ENCODE measurements at regions not wholly inside any gene's neighbourhood (a gene's known extent, or its start where the extent isn't known, plus 50 kb on each side); places are given as distances from the start of the nearest gene placed in this dataset.

GRCh38 chr16:17568239-17568638 is 97.5 kb upstream of the XYLT1 start:
- Mint-ChIP-seq H3K4me1 (no peaks in the 10 kb centered on the region), H3K9me3 (peaks cover 2% of the 10 kb centered on the region), H3K27ac (no peak overlapping the region), H3K27me3 (peaks cover 19% of the 10 kb centered on the region), H3K4me3 (no peak overlapping the region), H3K36me3 (ENCODE audit: low read depth) (no peaks in the 10 kb centered on the region)
- DNase-seq (no peak), ATAC-seq (ENCODE audit: low read depth) (no peak)
- ChIA-PET POLR2A (no interaction called here), CTCF (no interaction called here)
- TF ChIP-seq CTCF (IDR thresholded peaks at IDR 0.05), result no peak
- intact Hi-C loops (cut with micrococcal nuclease), result no loop called here

GRCh38 chr16:17567455-17567854 is 96.7 kb upstream of the XYLT1 start:
- no peaks in the 10 kb centered on the region for H3K36me3 Mint-ChIP-seq (ENCODE audit: low read depth)
- no peak for DNase-seq
- TF ChIP-seq CTCF (IDR thresholded peaks at IDR 0.05), result no peak
- no peak overlapping the region for H3K27ac Mint-ChIP-seq
- intact Hi-C loops (cut with micrococcal nuclease), result no loop called here
- peaks cover 2% of the 10 kb centered on the region for H3K9me3 Mint-ChIP-seq
- no peak overlapping the region for H3K4me3 Mint-ChIP-seq
- H3K4me1 Mint-ChIP-seq, result no peaks in the 10 kb centered on the region
- ATAC-seq (ENCODE audit: low read depth), result no peak
- ChIA-PET CTCF (no interaction called here), POLR2A (no interaction called here)
- H3K27me3 Mint-ChIP-seq, result peaks cover 19% of the 10 kb centered on the region

GRCh38 chr16:17566656-17567450 is 96.1 kb upstream of the XYLT1 start:
- Mint-ChIP-seq H3K27ac (no peak overlapping the region), H3K36me3 (ENCODE audit: low read depth) (no peaks in the 10 kb centered on the region), H3K4me3 (no peak overlapping the region), H3K27me3 (peaks cover 19% of the 10 kb centered on the region), H3K9me3 (peaks cover 2% of the 10 kb centered on the region), H3K4me1 (no peaks in the 10 kb centered on the region)
- intact Hi-C loops (cut with micrococcal nuclease), result no loop called here
- DNase-seq, result no peak
- POLR2A ChIA-PET, result no interaction called here
- CTCF ChIA-PET, result no interaction called here
- TF ChIP-seq CTCF (IDR thresholded peaks at IDR 0.05), result no peak
- ATAC-seq (ENCODE audit: low read depth), result no peak

- ChIA-PET CTCF (interaction anchor here (1.0 kb wide), 1 partner anchor 13 kb away, joined by 4 read pairs; no protein-coding TSS in a partner anchor), POLR2A (interaction anchor here (0.6 kb wide), 1 partner anchor 338 kb away, joined by 5 read pairs; no protein-coding TSS in a partner anchor)
- DNase-seq, result no peak
- Mint-ChIP-seq H3K4me1 (no peaks in the 10 kb centered on the region), H3K27me3 (peaks cover 17% of the 10 kb centered on the region), H3K9me3 (peaks cover 2% of the 10 kb centered on the region), H3K36me3 (ENCODE audit: low read depth) (no peaks in the 10 kb centered on the region), H3K27ac (no peak overlapping the region), H3K4me3 (no peak overlapping the region)
- TF ChIP-seq CTCF (IDR thresholded peaks at IDR 0.05), result no peak
- intact Hi-C loops (cut with micrococcal nuclease), result no loop called here
- no peak for ATAC-seq (ENCODE audit: low read depth)
Measured at GRCh38 chr16:17566075-17566474, 95.3 kb upstream of the XYLT1 start.

- no peaks in the 10 kb centered on the region for H3K36me3 Mint-ChIP-seq (ENCODE audit: low read depth)
- TF ChIP-seq CTCF (IDR thresholded peaks at IDR 0.05), result no peak
- POLR2A ChIA-PET, result interaction anchor here (0.6 kb wide), 1 partner anchor 338 kb away, joined by 5 read pairs; no protein-coding TSS in a partner anchor
- DNase-seq (no peak), ATAC-seq (ENCODE audit: low read depth) (no peak)
- H3K9me3 Mint-ChIP-seq, result peaks cover 2% of the 10 kb centered on the region
- peaks cover 17% of the 10 kb centered on the region for H3K27me3 Mint-ChIP-seq
- H3K4me1 Mint-ChIP-seq, result no peaks in the 10 kb centered on the region
- no peak overlapping the region for H3K27ac Mint-ChIP-seq
- intact Hi-C loops (cut with micrococcal nuclease), result no loop called here
- CTCF ChIA-PET, result interaction anchor here (1.0 kb wide), 1 partner anchor 14 kb away, joined by 4 read pairs; no protein-coding TSS in a partner anchor
- H3K4me3 Mint-ChIP-seq, result no peak overlapping the region
Measured at GRCh38 chr16:17565605-17566004, 94.8 kb upstream of the XYLT1 start.
